OCI-LY1 (cell line): ENCODE measurements at regions not wholly inside any gene's neighbourhood (a gene's known extent, or its start where the extent isn't known, plus 50 kb on each side); places are given as distances from the start of the nearest gene placed in this dataset.

Experiments used
- H2AFZ ChIP-seq: fragments of 200-600 bp; sonication (generic), shearing (Covaris generic); 2 replicates; pipeline ENCODE4 v1.6.0; 2014; ENCODE audit warnings: antibody characterized with exemption, mild to moderate bottlenecking, low read length
- H3F3A ChIP-seq: fragments of 200-600 bp; sonication (generic), shearing (Covaris generic); 2 replicates; pipeline ENCODE4 v1.6.0; 2014; ENCODE audit warnings: mild to moderate bottlenecking, antibody characterized with exemption, low read length, moderate library complexity; ENCODE audit not compliant: insufficient read depth
- H3K27ac ChIP-seq: fragments of 200-600 bp; sonication (generic); 2 replicates; pipeline ENCODE4 v1.5.1; 2014; ENCODE audit warnings: low read length, mixed run types, mild to moderate bottlenecking, low read depth; ENCODE audit not compliant: poor library complexity, severe bottlenecking
- H3K27me3 ChIP-seq: fragments of 200-600 bp; sonication (generic); 2 replicates; pipeline ENCODE4 v1.6.0; 2014; ENCODE audit warnings: antibody characterized with exemption, mild to moderate bottlenecking, low read length, moderate library complexity; ENCODE audit not compliant: insufficient read depth
- H3K36me3 ChIP-seq: fragments of 200-600 bp; sonication (generic); 2 replicates; pipeline ENCODE4 v1.6.1; 2014; ENCODE audit warnings: mild to moderate bottlenecking, antibody characterized with exemption, low read length, moderate library complexity, mixed read lengths; ENCODE audit not compliant: insufficient read depth
- H3K4me1 ChIP-seq: fragments of 200-600 bp; sonication (generic); 2 replicates; pipeline ENCODE4 v1.5.1; 2014; ENCODE audit warnings: mild to moderate bottlenecking, low read length, moderate library complexity; ENCODE audit not compliant: insufficient read depth, severe bottlenecking
- H3K4me2 ChIP-seq: fragments of 200-600 bp; sonication (generic), shearing (Covaris generic); 2 replicates; pipeline ENCODE4 v1.6.1; 2014; ENCODE audit warnings: low read length
- H3K4me3 ChIP-seq: fragments of 200-600 bp; sonication (generic); 2 replicates; pipeline ENCODE4 v1.5.1; 2014; ENCODE audit warnings: low read length, low read depth, mild to moderate bottlenecking, mixed read lengths; ENCODE audit not compliant: poor library complexity, severe bottlenecking
- H3K79me2 ChIP-seq: fragments of 200-600 bp; shearing (Covaris generic); 2 replicates; pipeline ENCODE4 v1.6.1; 2016; ENCODE audit warnings: mixed run types, low read length, mixed read lengths; ENCODE audit not compliant: insufficient read depth
- H3K9ac ChIP-seq: fragments of 200-600 bp; sonication (generic), shearing (Covaris generic); 2 replicates; pipeline ENCODE4 v1.6.1; 2014; ENCODE audit warnings: mild to moderate bottlenecking, low read length, mixed read lengths
- H3K9me2 ChIP-seq: fragments of 200-600 bp; sonication (generic), shearing (Covaris generic); 2 replicates; pipeline ENCODE4 v1.6.1; 2014; ENCODE audit warnings: low read depth, mild to moderate bottlenecking, low read length, mixed read lengths
- H3K9me3 ChIP-seq: fragments of 200-600 bp; shearing (Covaris generic); 2 replicates; pipeline ENCODE4 v1.6.1; 2014; ENCODE audit warnings: low read length, mixed read lengths
- H4K20me1 ChIP-seq: fragments of 200-600 bp; sonication (generic), shearing (Covaris generic); 2 replicates; pipeline ENCODE4 v1.6.0; 2016; ENCODE audit warnings: mild to moderate bottlenecking, low read length; ENCODE audit not compliant: insufficient read depth
- CTCF ChIP-seq: fragments of 200-600 bp; sonication (generic), shearing (Covaris generic); IDR thresholded peaks from 2 replicates; pipeline ENCODE4 v1.5.1; 2017; ENCODE audit warnings: mild to moderate bottlenecking, antibody characterized with exemption, low read length, moderate library complexity, mixed read lengths
- EZH2 ChIP-seq: fragments of 200-600 bp; sonication (generic), shearing (Covaris generic); IDR thresholded peaks from 2 replicates; pipeline ENCODE4 v1.8.0; 2017; ENCODE audit warnings: borderline replicate concordance, mixed run types, mild to moderate bottlenecking, antibody characterized with exemption, low read length, moderate library complexity, mixed read lengths

GRCh38 chr1:10892138-10893065, 96.0 kb upstream of the CASZ1 start:
- Histone ChIP-seq H3K27ac (no peak overlapping the region), H3K4me1 (no peaks in the 10 kb centered on the region), H3K79me2 (no peaks in the 10 kb centered on the region), H3K9me2 (no peaks in the 10 kb centered on the region), H3K4me3 (no peak overlapping the region), H2AFZ (no peak overlapping the region), H3F3A (no peaks in the 10 kb centered on the region), H3K9me3 (no peaks in the 10 kb centered on the region), H4K20me1 (no peaks in the 10 kb centered on the region), H3K9ac (no peak overlapping the region), H3K36me3 (no peaks in the 10 kb centered on the region), H3K4me2 (no peak overlapping the region), H3K27me3 (no peaks in the 10 kb centered on the region)
- TF ChIP-seq EZH2 (no peak), CTCF (no peak)

DNA sequence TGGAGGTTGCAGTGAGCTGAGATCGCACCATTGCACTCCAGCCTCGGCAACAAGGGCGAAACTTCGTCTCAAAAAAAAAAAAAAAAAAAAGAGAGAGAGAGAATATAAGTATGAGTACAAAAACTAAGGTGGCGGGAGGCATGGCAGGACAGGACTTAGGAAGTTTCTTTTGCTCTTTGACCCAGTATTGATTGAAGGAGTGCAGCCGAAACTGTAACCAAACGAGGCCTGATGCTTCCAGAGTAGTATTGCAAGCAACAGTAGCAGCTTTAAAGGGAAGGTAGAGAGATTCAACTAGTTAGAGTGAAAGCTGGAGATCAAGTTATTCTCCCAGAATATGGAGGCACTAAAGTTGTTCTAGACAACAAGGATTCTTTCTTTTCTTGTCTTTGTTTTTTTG, 99.2 kb upstream of the CASZ1 start:
- no peak overlapping the region for H3K27ac ChIP-seq
- no peaks in the 10 kb centered on the region for H3K27me3 ChIP-seq
- H3K9me2 ChIP-seq = no peaks in the 10 kb centered on the region
- H3K9ac ChIP-seq = no peak overlapping the region
- no peaks in the 10 kb centered on the region for H3K36me3 ChIP-seq
- TF ChIP-seq EZH2 (no peak), CTCF (no peak)
- H4K20me1 ChIP-seq = no peaks in the 10 kb centered on the region
- H2AFZ ChIP-seq = no peak overlapping the region
- H3K4me1 ChIP-seq = no peaks in the 10 kb centered on the region
- no peaks in the 10 kb centered on the region for H3F3A ChIP-seq
- no peak overlapping the region for H3K4me3 ChIP-seq
- no peaks in the 10 kb centered on the region for H3K9me3 ChIP-seq
- H3K4me2 ChIP-seq = no peak overlapping the region
- H3K79me2 ChIP-seq = no peaks in the 10 kb centered on the region

- H3K9me3 ChIP-seq = no peaks in the 10 kb centered on the region
- TF ChIP-seq EZH2 (no peak), CTCF (no peak)
- no peaks in the 10 kb centered on the region; the same call in 1 of the 2 replicates for H3K27me3 ChIP-seq
- H3K9ac ChIP-seq = no peak overlapping the region
- H3K4me2 ChIP-seq = no peak overlapping the region
- no peaks in the 10 kb centered on the region for H3K4me1 ChIP-seq
- no peaks in the 10 kb centered on the region for H3F3A ChIP-seq
- H3K79me2 ChIP-seq = no peaks in the 10 kb centered on the region
- no peak overlapping the region for H3K27ac ChIP-seq
- no peaks in the 10 kb centered on the region for H4K20me1 ChIP-seq
- H3K9me2 ChIP-seq = no peaks in the 10 kb centered on the region
- no peak overlapping the region for H2AFZ ChIP-seq
- H3K36me3 ChIP-seq = no peaks in the 10 kb centered on the region
- H3K4me3 ChIP-seq = no peak overlapping the region
Measured at GRCh38 chr1:10896673-10897072, 100.2 kb upstream of the CASZ1 start.
